ENCODE measurements at regions not wholly inside any gene's neighbourhood (a gene's known extent, or its start where the extent isn't known, plus 50 kb on each side); places are given as distances from the start of the nearest gene placed in this dataset.

GRCh38 chr5:92927291-92927778 lies 653.7 kb downstream of the NR2F1-AS1 start:
- Histone ChIP-seq H2AFZ (ENCODE audit: low read length) (no peak overlapping the region), H3K36me3 (ENCODE audit: insufficient read depth, low read length) (no peaks in the 10 kb centered on the region), H3K4me2 (ENCODE audit: low read length) (no peak overlapping the region), H3K27ac (ENCODE audit: low read depth, low read length, poor library complexity, severe bottlenecking) (no peak overlapping the region), H3K4me1 (ENCODE audit: insufficient read depth, low read length, poor library complexity, severe bottlenecking) (no peaks in the 10 kb centered on the region), H3K9me2 (ENCODE audit: insufficient read depth, low read length) (no peaks in the 10 kb centered on the region; the same call in 1 of the 2 replicates), H4K20me1 (ENCODE audit: insufficient read depth, low read length) (no peaks in the 10 kb centered on the region), H3K9me3 (ENCODE audit: low read length) (no peaks in the 10 kb centered on the region), H3K79me2 (ENCODE audit: insufficient read depth, low read depth, low read length) (no peaks in the 10 kb centered on the region), H3K4me3 (ENCODE audit: low read depth, low read length, poor library complexity, severe bottlenecking) (no peak overlapping the region)
- intact Hi-C loops (cut with micrococcal nuclease; ENCODE audit: unreplicated experiment) = no loop called here
- TF ChIP-seq EZH2phosphoT487 (IDR thresholded peaks at IDR 0.05; ENCODE audit: borderline replicate concordance, low read depth, low read length) (no peak), CTCF (conservative IDR thresholded peaks at IDR 0.05; ENCODE audit: low read length) (no peak)
- no peak for DNase-seq (ENCODE audit: low spot score)
- ChIA-PET CTCF (ENCODE audit: unreplicated experiment) (interaction anchor here (0.6 kb wide), 1 partner anchor 150 kb away, joined by 4 read pairs; no protein-coding TSS in a partner anchor), POLR2A (no interaction called here)
- BruUV-seq (replicated peaks) = no TSS peak

- ChIA-PET POLR2A (interaction anchor here (0.6 kb wide), 1 partner anchor 248 kb away, joined by 3 read pairs; no protein-coding TSS in a partner anchor), CTCF (ENCODE audit: unreplicated experiment) (no interaction called here)
- no peaks in the 10 kb centered on the region for H3K36me3 ChIP-seq (ENCODE audit: insufficient read depth, low read length)
- no peak overlapping the region for H3K27ac ChIP-seq (ENCODE audit: low read depth, low read length, poor library complexity, severe bottlenecking)
- no peaks in the 10 kb centered on the region for H3K79me2 ChIP-seq (ENCODE audit: insufficient read depth, low read depth, low read length)
- DNase-seq (ENCODE audit: low spot score) = no peak
- no peak overlapping the region for H3K4me3 ChIP-seq (ENCODE audit: low read depth, low read length, poor library complexity, severe bottlenecking)
- H3K9me2 ChIP-seq (ENCODE audit: insufficient read depth, low read length) = no peaks in the 10 kb centered on the region; the same call in 1 of the 2 replicates
- no peak overlapping the region for H3K4me2 ChIP-seq (ENCODE audit: low read length)
- H3K9me3 ChIP-seq (ENCODE audit: low read length) = no peaks in the 10 kb centered on the region
- intact Hi-C loops (cut with micrococcal nuclease; ENCODE audit: unreplicated experiment) = no loop called here
- TF ChIP-seq CTCF (conservative IDR thresholded peaks at IDR 0.05; ENCODE audit: low read length) (no peak), EZH2phosphoT487 (IDR thresholded peaks at IDR 0.05; ENCODE audit: borderline replicate concordance, low read depth, low read length) (no peak)
- H4K20me1 ChIP-seq (ENCODE audit: insufficient read depth, low read length) = no peaks in the 10 kb centered on the region
- H3K4me1 ChIP-seq (ENCODE audit: insufficient read depth, low read length, poor library complexity, severe bottlenecking) = no peaks in the 10 kb centered on the region
- no peak overlapping the region for H2AFZ ChIP-seq (ENCODE audit: low read length)
- no TSS peak for BruUV-seq (replicated peaks)
Observed at GRCh38 chr5:92923885-92924284, 657.1 kb downstream of the NR2F1-AS1 start.

- Histone ChIP-seq H3K27ac (ENCODE audit: low read depth, low read length, poor library complexity, severe bottlenecking) (no peak overlapping the region), H4K20me1 (ENCODE audit: insufficient read depth, low read length) (no peaks in the 10 kb centered on the region), H3K4me3 (ENCODE audit: low read depth, low read length, poor library complexity, severe bottlenecking) (no peak overlapping the region), H2AFZ (ENCODE audit: low read length) (no peak overlapping the region), H3K36me3 (ENCODE audit: insufficient read depth, low read length) (no peaks in the 10 kb centered on the region), H3K4me1 (ENCODE audit: insufficient read depth, low read length, poor library complexity, severe bottlenecking) (no peaks in the 10 kb centered on the region), H3K9me2 (ENCODE audit: insufficient read depth, low read length) (no peaks in the 10 kb centered on the region; the same call in 1 of the 2 replicates), H3K79me2 (ENCODE audit: insufficient read depth, low read depth, low read length) (no peaks in the 10 kb centered on the region), H3K9me3 (ENCODE audit: low read length) (no peaks in the 10 kb centered on the region), H3K4me2 (ENCODE audit: low read length) (no peak overlapping the region)
- POLR2A ChIA-PET = interaction anchor here (0.6 to 0.7 kb wide), 2 partner anchors 10 to 255 kb away, joined by 3 to 4 read pairs; no protein-coding TSS in a partner anchor
- CTCF ChIA-PET (ENCODE audit: unreplicated experiment) = no interaction called here
- intact Hi-C loops (cut with micrococcal nuclease; ENCODE audit: unreplicated experiment) = no loop called here
- no TSS peak for BruUV-seq (replicated peaks)
- DNase-seq (ENCODE audit: low spot score) = no peak
- TF ChIP-seq CTCF (conservative IDR thresholded peaks at IDR 0.05; ENCODE audit: low read length) = no peak
- no peak for TF ChIP-seq EZH2phosphoT487 (IDR thresholded peaks at IDR 0.05; ENCODE audit: borderline replicate concordance, low read depth, low read length)
Observed at GRCh38 chr5:92922231-92922967, 658.6 kb downstream of the NR2F1-AS1 start.

All from OCI-LY7 (cell line).